Caco-2 (cell line): ENCODE measurements at regions not wholly inside any gene's neighbourhood (a gene's known extent, or its start where the extent isn't known, plus 50 kb on each side); places are given as distances from the start of the nearest gene placed in this dataset.

ENCODE experiments used
- BruUV-seq: library from RNA; stranded (reverse); fragments of 400-500 nt; replicated peaks from 2 replicates; lab custom pipeline; 2021; lab: Mats Ljungman, UMichigan
- CTCF ChIA-PET: fragments of 300-600 bp; sonication (Branson Sonifier 250); formaldehyde crosslinking; loops from one replicate; lab custom pipeline; 2022; ENCODE audit warnings: antibody characterized with exemption; lab: Charles Lee
- POLR2A ChIA-PET: fragments of 300-600 bp; sonication (Branson Sonifier 250); formaldehyde crosslinking; loops from one replicate; lab custom pipeline; 2022; ENCODE audit warnings: antibody characterized with exemption; lab: Charles Lee
- DNase-seq, 2 experiments: peaks; one replicate each; pipeline versions ENCODE4 v3.0.0 to v3.0.0-alpha.2; 2020 to 2022
- H3K27me3 ChIP-seq: replicated peaks from 2 replicates; pipeline ENCODE4 v1.6.0; 2011; ENCODE audit warnings: low read length; ENCODE audit not compliant: control insufficient read depth, insufficient read depth
- H3K36me3 ChIP-seq: 2 replicates; pipeline ENCODE4 v1.5.1; 2011; ENCODE audit warnings: low read length; ENCODE audit not compliant: control insufficient read depth, insufficient read depth
- H3K4me1 ChIP-seq: fragments of 250-450 bp; sonication (Bioruptor Pico); 2 replicates; pipeline ENCODE4 v1.5.1; 2020; ENCODE audit warnings: mild to moderate bottlenecking
- H3K4me3 ChIP-seq: 2 replicates; pipeline ENCODE4 v1.5.1; 2011; ENCODE audit warnings: low read depth, mild to moderate bottlenecking, control low read depth, low read length
- H3K9me3 ChIP-seq: fragments of 250-450 bp; sonication (Bioruptor Pico); 2 replicates; pipeline ENCODE4 v1.5.1; 2020; ENCODE audit warnings: mild to moderate bottlenecking, moderate library complexity
- H3K27ac Mint-ChIP-seq: one replicate; pipeline ENCODE4 v1.8.0; 2022; ENCODE audit warnings: mixed read lengths; ENCODE audit not compliant: unreplicated experiment
- H3K27me3 Mint-ChIP-seq: one replicate; pipeline ENCODE4 v1.8.0; 2022; ENCODE audit warnings: mixed read lengths; ENCODE audit not compliant: insufficient read depth, unreplicated experiment
- H3K36me3 Mint-ChIP-seq: one replicate; pipeline ENCODE4 v1.8.0; 2022; ENCODE audit warnings: mild to moderate bottlenecking, mixed read lengths; ENCODE audit not compliant: insufficient read depth, unreplicated experiment
- H3K4me1 Mint-ChIP-seq: one replicate; pipeline ENCODE4 v1.8.0; 2022; ENCODE audit warnings: low read depth, mixed read lengths; ENCODE audit not compliant: unreplicated experiment
- H3K4me3 Mint-ChIP-seq: one replicate; pipeline ENCODE4 v1.8.0; 2022; ENCODE audit warnings: mild to moderate bottlenecking, moderate library complexity, mixed read lengths; ENCODE audit not compliant: unreplicated experiment
- H3K9me3 Mint-ChIP-seq: one replicate; pipeline ENCODE4 v1.8.0; 2022; ENCODE audit warnings: mixed read lengths; ENCODE audit not compliant: unreplicated experiment
- intact Hi-C: fragments of 100-400 bp; cut with micrococcal nuclease; formaldehyde crosslinking; loops from one replicate; pipeline ENCODE4 v1.10.0; 2022; ENCODE audit not compliant: unreplicated experiment
- TF ChIP-seq, protein P1 (sequence below), 2 experiments: fragments of 200-600 bp in 1 of 2; IDR thresholded peaks; 1 replicate in 1 of 2; 2 replicates in 1 of 2; pipeline versions ENCODE4 v1.5.1 to v1.8.0; 2011 to 2022; ENCODE audit warnings: antibody characterized with exemption in 1 of 2, control low read depth in 1 of 2, inconsistent platforms in 1 of 2, low read depth in 1 of 2, low read length in 1 of 2, mild to moderate bottlenecking in 1 of 2, moderate library complexity in 1 of 2; ENCODE audit not compliant: insufficient read depth in 1 of 2, severe bottlenecking in 1 of 2, unreplicated experiment in 1 of 2

DNA sequence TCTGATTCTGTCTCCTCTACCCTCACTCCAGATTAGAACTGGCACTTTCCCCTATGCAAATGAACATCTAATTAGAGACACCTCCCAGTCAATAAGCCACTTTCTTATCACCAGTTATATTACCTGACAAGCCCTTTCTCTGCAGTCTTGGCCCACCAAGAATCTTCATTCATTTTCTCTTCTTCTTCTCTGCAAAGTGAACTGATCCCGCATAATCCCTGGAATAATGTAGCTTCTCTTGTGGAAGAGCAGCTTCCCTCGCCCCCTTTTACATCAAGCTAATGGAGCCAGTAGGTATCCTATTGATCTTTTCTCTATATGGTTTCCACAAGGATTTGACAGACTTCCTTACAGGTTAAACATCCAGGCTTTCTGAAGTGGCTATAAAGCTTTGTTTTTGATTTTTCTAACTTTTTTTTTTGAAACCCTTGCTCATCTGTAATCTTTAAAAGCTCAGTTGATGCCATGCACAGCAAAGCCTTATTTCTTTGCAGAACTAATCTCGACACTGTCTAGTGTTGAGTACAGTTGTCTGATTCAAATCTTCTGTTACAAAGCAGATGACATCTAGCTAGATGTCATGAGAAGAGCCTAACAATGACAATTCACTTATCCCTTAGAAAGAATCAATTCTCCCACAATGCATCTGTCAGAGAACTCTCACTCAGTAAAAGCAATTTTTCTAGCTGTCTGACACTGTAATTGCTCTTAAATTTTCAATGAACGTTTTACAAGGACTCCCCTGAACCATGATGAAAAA, 281.4 kb downstream of the ISL1 start:
- Mint-ChIP-seq H3K27me3 (no peaks in the 10 kb centered on the region), H3K4me3 (no peak overlapping the region), H3K27ac (no peak overlapping the region), H3K36me3 (no peaks in the 10 kb centered on the region), H3K9me3 (no peaks in the 10 kb centered on the region), H3K4me1 (no peaks in the 10 kb centered on the region)
- Histone ChIP-seq H3K4me1 (no peaks in the 10 kb centered on the region), H3K36me3 (no peaks in the 10 kb centered on the region), H3K4me3 (no peak overlapping the region), H3K9me3 (no peaks in the 10 kb centered on the region), H3K27me3 (no peaks in the 10 kb centered on the region)
- TF ChIP-seq, protein P1, sequence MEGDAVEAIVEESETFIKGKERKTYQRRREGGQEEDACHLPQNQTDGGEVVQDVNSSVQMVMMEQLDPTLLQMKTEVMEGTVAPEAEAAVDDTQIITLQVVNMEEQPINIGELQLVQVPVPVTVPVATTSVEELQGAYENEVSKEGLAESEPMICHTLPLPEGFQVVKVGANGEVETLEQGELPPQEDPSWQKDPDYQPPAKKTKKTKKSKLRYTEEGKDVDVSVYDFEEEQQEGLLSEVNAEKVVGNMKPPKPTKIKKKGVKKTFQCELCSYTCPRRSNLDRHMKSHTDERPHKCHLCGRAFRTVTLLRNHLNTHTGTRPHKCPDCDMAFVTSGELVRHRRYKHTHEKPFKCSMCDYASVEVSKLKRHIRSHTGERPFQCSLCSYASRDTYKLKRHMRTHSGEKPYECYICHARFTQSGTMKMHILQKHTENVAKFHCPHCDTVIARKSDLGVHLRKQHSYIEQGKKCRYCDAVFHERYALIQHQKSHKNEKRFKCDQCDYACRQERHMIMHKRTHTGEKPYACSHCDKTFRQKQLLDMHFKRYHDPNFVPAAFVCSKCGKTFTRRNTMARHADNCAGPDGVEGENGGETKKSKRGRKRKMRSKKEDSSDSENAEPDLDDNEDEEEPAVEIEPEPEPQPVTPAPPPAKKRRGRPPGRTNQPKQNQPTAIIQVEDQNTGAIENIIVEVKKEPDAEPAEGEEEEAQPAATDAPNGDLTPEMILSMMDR (IDR thresholded peaks at IDR 0.05; ENCODE audit: insufficient read depth in 1 of 2, low read depth in 1 of 2, low read length in 1 of 2, severe bottlenecking in 1 of 2, unreplicated experiment in 1 of 2), result no peak
- no peak for DNase-seq
- no TSS peak for BruUV-seq
- ChIA-PET CTCF (no interaction called here), POLR2A (no interaction called here)
- intact Hi-C loops, result no loop called here

DNA sequence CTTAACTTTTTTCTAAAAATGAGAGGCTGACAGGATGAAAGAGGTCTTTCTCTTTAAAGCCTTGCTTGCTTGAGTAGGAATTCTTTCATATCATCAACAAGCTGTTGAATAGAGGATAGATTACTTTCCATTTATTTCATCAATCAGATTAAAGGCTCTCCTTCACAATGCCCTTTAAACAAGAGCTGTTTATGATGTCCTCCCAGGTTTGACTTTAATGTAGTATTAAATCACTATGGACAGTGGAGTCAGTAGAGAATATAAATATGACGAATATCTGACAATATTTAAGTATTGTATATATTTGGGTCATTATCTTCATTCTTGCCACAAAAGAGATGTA, 282.0 kb downstream of the ISL1 start:
- TF ChIP-seq, protein P1 (IDR thresholded peaks at IDR 0.05; ENCODE audit: insufficient read depth in 1 of 2, low read depth in 1 of 2, low read length in 1 of 2, severe bottlenecking in 1 of 2, unreplicated experiment in 1 of 2), result no peak
- Mint-ChIP-seq H3K9me3 (no peaks in the 10 kb centered on the region), H3K27me3 (no peaks in the 10 kb centered on the region), H3K4me1 (no peaks in the 10 kb centered on the region), H3K4me3 (no peak overlapping the region), H3K36me3 (no peaks in the 10 kb centered on the region), H3K27ac (no peak overlapping the region)
- no peak for DNase-seq
- Histone ChIP-seq H3K4me1 (no peaks in the 10 kb centered on the region), H3K36me3 (no peaks in the 10 kb centered on the region), H3K27me3 (no peaks in the 10 kb centered on the region), H3K9me3 (no peaks in the 10 kb centered on the region), H3K4me3 (no peak overlapping the region)
- ChIA-PET CTCF (no interaction called here), POLR2A (no interaction called here)
- BruUV-seq, result no TSS peak
- intact Hi-C loops, result no loop called here

DNA sequence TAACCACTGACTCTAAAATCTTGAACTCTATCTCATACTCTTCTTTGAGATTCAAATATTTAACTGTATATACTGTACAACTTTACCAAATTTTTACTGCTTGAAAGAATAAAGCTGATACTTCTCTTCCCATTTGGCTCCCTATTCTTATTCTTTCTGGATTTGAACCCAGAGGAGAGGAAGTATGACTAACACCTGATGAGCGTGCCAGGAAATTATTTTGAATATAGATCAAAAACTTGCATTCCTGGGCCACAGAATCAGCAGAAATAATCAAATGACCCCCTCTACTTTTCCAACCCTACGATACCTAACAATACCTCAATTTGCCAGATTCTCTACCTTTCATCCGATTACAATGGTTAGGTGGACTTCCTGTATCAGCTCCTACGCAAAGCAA, 285.8 kb downstream of the ISL1 start:
- H3K9me3 Mint-ChIP-seq, result peaks cover 16% of the 10 kb centered on the region
- Histone ChIP-seq H3K4me1 (no peaks in the 10 kb centered on the region), H3K9me3 (no peaks in the 10 kb centered on the region), H3K4me3 (no peak overlapping the region), H3K36me3 (no peaks in the 10 kb centered on the region), H3K27me3 (no peaks in the 10 kb centered on the region)
- BruUV-seq, result no TSS peak
- H3K27ac Mint-ChIP-seq, result no peak overlapping the region
- intact Hi-C loops, result no loop called here
- no peak overlapping the region for H3K4me3 Mint-ChIP-seq
- H3K4me1 Mint-ChIP-seq, result no peaks in the 10 kb centered on the region
- no peak for DNase-seq
- CTCF ChIA-PET, result no interaction called here
- H3K27me3 Mint-ChIP-seq, result no peaks in the 10 kb centered on the region
- H3K36me3 Mint-ChIP-seq, result no peaks in the 10 kb centered on the region
- POLR2A ChIA-PET, result no interaction called here
- TF ChIP-seq, protein P1 (IDR thresholded peaks at IDR 0.05; ENCODE audit: insufficient read depth in 1 of 2, low read depth in 1 of 2, low read length in 1 of 2, severe bottlenecking in 1 of 2, unreplicated experiment in 1 of 2), result no peak
